ENCODE measurements at regions not wholly inside any gene's neighbourhood (a gene's known extent, or its start where the extent isn't known, plus 50 kb on each side); places are given as distances from the start of the nearest gene placed in this dataset.
"Not testable (repeated sequence)": the region's sequence is repeated elsewhere in the genome, so short reads cannot be mapped to it uniquely, and the experiment has no call there.

DNA sequence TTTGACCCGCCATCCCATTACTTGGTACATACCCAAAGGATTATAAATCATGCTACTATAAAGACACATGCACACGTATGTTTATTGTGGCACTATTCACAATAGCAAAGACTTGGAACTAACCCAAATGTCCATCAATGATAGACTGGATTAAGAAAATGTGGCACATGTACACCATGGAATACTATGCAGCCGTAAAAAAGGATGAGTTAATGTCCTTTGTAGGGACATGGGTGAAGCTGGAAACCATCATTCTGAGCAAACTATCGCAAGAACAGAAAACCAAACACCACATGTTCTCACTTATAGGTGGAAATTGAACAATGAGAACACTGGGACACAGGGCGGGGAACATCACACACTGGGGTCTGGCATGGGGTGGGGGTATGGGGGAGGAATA, 57.1 kb upstream of the GMDS start:
- DNase-seq, result not testable (repeated sequence)

DNA sequence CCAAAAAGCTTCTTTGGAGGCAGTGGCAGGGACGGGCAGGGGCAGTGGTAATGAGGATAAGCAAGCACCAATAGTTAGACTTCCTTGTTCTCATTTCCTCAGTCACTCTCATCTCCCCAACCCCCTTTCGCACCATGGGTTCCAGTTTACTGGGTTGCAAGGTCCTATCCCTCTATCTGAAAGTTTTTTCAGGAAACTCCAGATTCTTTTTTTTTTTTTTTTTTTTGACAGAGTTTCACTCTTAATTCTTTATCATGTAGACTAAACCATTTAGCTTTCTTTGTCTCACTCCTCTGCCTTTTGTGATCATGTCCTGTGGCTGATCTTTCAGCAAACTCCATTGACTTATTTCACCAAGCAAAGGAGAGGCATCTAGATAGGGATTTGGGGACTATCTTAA, 51.4 kb upstream of the GMDS start:
- no peak for DNase-seq

Measured in muscle of arm (tissue), 1 donor.